ENCODE measurements at regions not wholly inside any gene's neighbourhood (a gene's known extent, or its start where the extent isn't known, plus 50 kb on each side); places are given as distances from the start of the nearest gene placed in this dataset.

DNA sequence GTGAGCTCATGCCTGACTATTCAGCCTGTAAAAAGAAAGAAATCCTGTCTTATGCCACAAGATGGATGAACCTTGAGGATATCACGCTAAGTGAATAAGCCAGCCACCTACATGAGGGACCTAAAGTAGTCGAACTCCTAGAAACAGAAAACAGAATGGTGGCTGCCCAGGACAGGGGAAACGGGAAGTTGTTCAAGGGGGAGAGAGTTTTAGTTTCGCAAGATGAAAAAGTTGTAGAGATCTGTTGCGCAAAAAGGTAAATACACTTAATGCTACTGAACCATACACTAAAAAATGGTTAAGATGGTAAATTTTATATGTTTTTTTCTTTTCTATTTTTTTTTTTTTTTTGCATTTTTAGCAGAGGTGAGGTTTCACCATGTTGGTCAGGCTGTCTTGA is 74.1 kb upstream of the RALY start:
- TF ChIP-seq CTCF (IDR thresholded peaks at IDR 0.05), result no peak
- Histone ChIP-seq H3K4me3 (no peak overlapping the region), H3K27ac (no peak overlapping the region), H3K27me3 (replicated peaks; ENCODE audit: insufficient read depth) (no peaks in the 10 kb centered on the region), H3K4me1 (ENCODE audit: control insufficient read depth in 1 of 2, low read depth in 2 of 2) (no peaks in the 10 kb centered on the region), H3K36me3 (no peaks in the 10 kb centered on the region), H3K9me3 (no peaks in the 10 kb centered on the region)
- no peak for ATAC-seq (ENCODE audit: insufficient number of reproducible peaks, low FRiP score, low read depth)
- no peak for DNase-seq (ENCODE audit: low spot score)

DNA sequence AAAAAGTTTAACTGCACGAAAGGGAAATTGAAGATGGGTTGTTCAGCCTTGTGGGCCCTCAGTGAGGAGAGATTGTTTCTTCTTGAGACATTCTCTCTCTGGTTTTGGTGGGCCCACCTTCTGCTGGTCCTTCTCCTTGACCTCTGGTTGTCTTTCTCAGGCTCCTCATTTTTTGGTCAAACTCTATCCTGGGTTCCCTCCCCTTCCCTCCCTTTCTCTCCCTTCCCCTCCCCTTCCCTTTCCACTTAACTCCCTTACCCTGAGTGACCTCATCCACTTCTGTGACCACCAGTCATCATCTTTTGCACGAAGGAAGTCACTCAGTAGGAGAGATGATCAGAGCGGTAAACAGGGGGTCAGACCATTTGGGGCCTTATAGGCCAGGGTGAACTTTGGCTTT is 71.5 kb upstream of the RALY start:
- no peak for TF ChIP-seq CTCF (IDR thresholded peaks at IDR 0.05)
- H3K9me3 ChIP-seq, result no peaks in the 10 kb centered on the region
- H3K27me3 ChIP-seq (replicated peaks; ENCODE audit: insufficient read depth), result no peaks in the 10 kb centered on the region
- no peaks in the 10 kb centered on the region for H3K4me1 ChIP-seq (ENCODE audit: control insufficient read depth in 1 of 2, low read depth in 2 of 2)
- ATAC-seq (ENCODE audit: insufficient number of reproducible peaks, low FRiP score, low read depth) (no peak), DNase-seq (ENCODE audit: low spot score) (no peak)
- H3K4me3 ChIP-seq, result no peak overlapping the region
- H3K27ac ChIP-seq, result no peak overlapping the region
- H3K36me3 ChIP-seq, result no peaks in the 10 kb centered on the region

DNA sequence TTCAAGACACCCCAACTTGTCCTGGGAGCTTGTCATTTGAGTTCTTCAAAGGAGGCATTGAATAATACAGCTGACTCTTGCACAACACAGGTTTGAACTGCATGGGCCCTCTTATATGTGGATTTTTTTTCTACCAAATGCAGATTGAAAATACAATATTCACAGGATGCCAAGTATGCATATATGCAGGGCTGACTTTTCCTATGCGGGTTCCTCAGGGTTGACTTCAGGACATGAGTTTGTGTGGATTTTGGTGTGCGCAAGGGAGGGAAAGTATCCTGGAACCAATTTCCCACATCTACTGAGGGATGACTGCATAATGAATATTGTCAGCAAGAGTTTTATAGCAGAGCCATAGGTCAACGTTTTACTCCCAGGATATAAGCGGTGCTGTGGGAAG is 70.0 kb upstream of the RALY start:
- Histone ChIP-seq H3K9me3 (no peaks in the 10 kb centered on the region), H3K36me3 (no peaks in the 10 kb centered on the region), H3K27ac (no peak overlapping the region), H3K4me1 (ENCODE audit: control insufficient read depth in 1 of 2, low read depth in 2 of 2) (no peaks in the 10 kb centered on the region), H3K27me3 (replicated peaks; ENCODE audit: insufficient read depth) (no peaks in the 10 kb centered on the region), H3K4me3 (no peak overlapping the region)
- ATAC-seq (ENCODE audit: insufficient number of reproducible peaks, low FRiP score, low read depth) (no peak), DNase-seq (ENCODE audit: low spot score) (no peak)
- no peak for TF ChIP-seq CTCF (IDR thresholded peaks at IDR 0.05)

DNA sequence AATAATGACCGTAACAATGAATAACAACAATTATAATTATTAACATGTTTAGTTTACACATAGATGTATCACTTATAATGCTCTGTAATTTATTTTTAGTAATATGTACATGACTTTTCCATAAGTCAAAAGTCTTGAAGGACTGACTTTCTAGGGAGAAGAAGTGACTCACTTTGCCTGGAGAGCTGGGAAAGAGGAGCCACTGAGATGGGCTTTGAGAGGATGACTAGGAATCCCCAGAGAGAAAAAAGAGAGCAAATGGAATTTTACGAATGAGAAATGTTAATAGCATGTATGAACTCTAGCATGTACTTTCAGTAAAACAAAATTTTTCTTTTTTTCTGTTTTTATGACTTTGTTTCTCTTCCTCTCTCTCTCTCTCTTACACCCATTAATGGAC is 67.8 kb upstream of the RALY start:
- DNase-seq (ENCODE audit: low spot score), result no peak
- H3K27ac ChIP-seq, result no peak overlapping the region
- no peak for TF ChIP-seq CTCF (IDR thresholded peaks at IDR 0.05)
- H3K36me3 ChIP-seq, result no peaks in the 10 kb centered on the region
- no peak overlapping the region for H3K4me3 ChIP-seq
- no peak for ATAC-seq (ENCODE audit: insufficient number of reproducible peaks, low FRiP score, low read depth)
- no peaks in the 10 kb centered on the region for H3K27me3 ChIP-seq (replicated peaks; ENCODE audit: insufficient read depth)
- no peaks in the 10 kb centered on the region for H3K4me1 ChIP-seq (ENCODE audit: control insufficient read depth in 1 of 2, low read depth in 2 of 2)
- no peaks in the 10 kb centered on the region for H3K9me3 ChIP-seq

GRCh38 chr20:33926425-33926824 is 67.3 kb upstream of the RALY start:
- TF ChIP-seq CTCF (IDR thresholded peaks at IDR 0.05), result no peak

More at GRCh38 chr20:33926425-33926824, 67.3 kb upstream of the RALY start:
- no peaks in the 10 kb centered on the region for H3K4me1 ChIP-seq (ENCODE audit: control insufficient read depth in 1 of 2, low read depth in 2 of 2)
- H3K36me3 ChIP-seq, result no peaks in the 10 kb centered on the region
- DNase-seq (ENCODE audit: low spot score), result no peak
- H3K4me3 ChIP-seq, result no peak overlapping the region
- H3K27me3 ChIP-seq (replicated peaks; ENCODE audit: insufficient read depth), result no peaks in the 10 kb centered on the region
- H3K27ac ChIP-seq, result no peak overlapping the region
- no peaks in the 10 kb centered on the region for H3K9me3 ChIP-seq
- no peak for ATAC-seq (ENCODE audit: insufficient number of reproducible peaks, low FRiP score, low read depth)
